ENCODE measurements at regions not wholly inside any gene's neighbourhood (a gene's known extent, or its start where the extent isn't known, plus 50 kb on each side); places are given as distances from the start of the nearest gene placed in this dataset.

- peak overlapping the region; percentile 95 for H3K27ac ChIP-seq
- no peak for TF ChIP-seq CTCF (conservative IDR thresholded peaks at IDR 0.05)
Measured at GRCh38 chr14:89041257-89041582, 216.8 kb downstream of the TTC8 start.

- TF ChIP-seq CTCF (conservative IDR thresholded peaks at IDR 0.05) = no peak
- H3K27ac ChIP-seq = peak overlapping the region; percentile 95
Measured at GRCh38 chr14:89042021-89042420, 217.6 kb downstream of the TTC8 start.

GRCh38 chr14:89053303-89053702, 228.9 kb downstream of the TTC8 start:
- no peak for TF ChIP-seq CTCF (conservative IDR thresholded peaks at IDR 0.05)

GRCh38 chr14:89056394-89056793, 231.9 kb downstream of the TTC8 start:
- H3K27ac ChIP-seq = no peak overlapping the region
- no peak for TF ChIP-seq CTCF (conservative IDR thresholded peaks at IDR 0.05)

More at GRCh38 chr14:89053303-89053702, 228.9 kb downstream of the TTC8 start:
- no peak overlapping the region for H3K27ac ChIP-seq

GRCh38 chr14:89058697-89059096, 234.2 kb downstream of the TTC8 start:
- H3K27ac ChIP-seq = no peak overlapping the region
- no peak for TF ChIP-seq CTCF (conservative IDR thresholded peaks at IDR 0.05)

- TF ChIP-seq CTCF (conservative IDR thresholded peaks at IDR 0.05) = no peak
- no peak overlapping the region for H3K27ac ChIP-seq
Measured at GRCh38 chr14:89060191-89060590, 235.7 kb downstream of the TTC8 start.

- TF ChIP-seq CTCF (conservative IDR thresholded peaks at IDR 0.05) = no peak
- no peak overlapping the region for H3K27ac ChIP-seq
Measured at GRCh38 chr14:89061696-89062095, 237.2 kb downstream of the TTC8 start.

- TF ChIP-seq CTCF (conservative IDR thresholded peaks at IDR 0.05) = no peak
- no peak overlapping the region for H3K27ac ChIP-seq
Measured at GRCh38 chr14:89065879-89066278, 241.4 kb downstream of the TTC8 start.

Measured in VCaP (cell line).